Mesenchymal stem cell (in vitro differentiated cells and primary cell): ENCODE measurements at regions not wholly inside any gene's neighbourhood (a gene's known extent, or its start where the extent isn't known, plus 50 kb on each side); places are given as distances from the start of the nearest gene placed in this dataset.
"Not testable (repeated sequence)": the region's sequence is repeated elsewhere in the genome, so short reads cannot be mapped to it uniquely, and the experiment has no call there.

Experiments used
- DNase-seq: peaks from one replicate; pipeline ENCODE4 v3.0.0-alpha.2; 2013
- H2AFZ ChIP-seq: one replicate; pipeline ENCODE4 v1.6.1; 2013; ENCODE audit warnings: low read depth, mild to moderate bottlenecking, control low read depth, inconsistent platforms, low read length, moderate library complexity
- H2AK5ac ChIP-seq: 2 replicates; pipeline ENCODE4 v1.6.1; 2013; ENCODE audit warnings: low read length, moderate library complexity, mild to moderate bottlenecking, inconsistent platforms; ENCODE audit not compliant: severe bottlenecking
- H2BK120ac ChIP-seq: one replicate; pipeline ENCODE4 v1.6.1; 2013; ENCODE audit warnings: low read depth, mild to moderate bottlenecking, inconsistent platforms, low read length, moderate library complexity
- H2BK12ac ChIP-seq, 2 experiments: one replicate each; pipeline ENCODE4 v1.6.1; 2013; ENCODE audit warnings: inconsistent platforms in 2 of 2, low read length in 2 of 2, mild to moderate bottlenecking in 2 of 2, moderate library complexity in 2 of 2, control low read depth in 1 of 2
- H2BK15ac ChIP-seq: one replicate; pipeline ENCODE4 v1.6.1; 2013; ENCODE audit warnings: mild to moderate bottlenecking, low read depth, inconsistent platforms; ENCODE audit not compliant: poor library complexity, severe bottlenecking
- H2BK5ac ChIP-seq: 2 replicates; pipeline ENCODE4 v1.6.1; 2013; ENCODE audit warnings: low read depth, mild to moderate bottlenecking, low read length, control low read depth, inconsistent platforms; ENCODE audit not compliant: poor library complexity, severe bottlenecking
- H3K14ac ChIP-seq, 2 experiments: one replicate each; pipeline ENCODE4 v1.6.1; 2013; ENCODE audit warnings: inconsistent platforms in 2 of 2, low read length in 2 of 2, control low read depth in 1 of 2, mild to moderate bottlenecking in 1 of 2, moderate library complexity in 1 of 2
- H3K18ac ChIP-seq, 2 experiments: one replicate each; pipeline ENCODE4 v1.6.1; 2013; ENCODE audit warnings: inconsistent platforms in 2 of 2, low read length in 2 of 2, control low read depth in 1 of 2, low read depth in 1 of 2, mild to moderate bottlenecking in 1 of 2
- H3K23ac ChIP-seq, 2 experiments: one replicate each; pipeline ENCODE4 v1.6.1; 2013; ENCODE audit warnings: inconsistent platforms in 2 of 2, low read length in 2 of 2, mild to moderate bottlenecking in 2 of 2, moderate library complexity in 2 of 2, control low read depth in 1 of 2
- H3K27ac ChIP-seq: 2 replicates; pipeline ENCODE4 v1.5.1; 2013; ENCODE audit warnings: mild to moderate bottlenecking, moderate library complexity, low read length, control low read depth, inconsistent platforms; ENCODE audit not compliant: poor library complexity, severe bottlenecking
- H3K27me3 ChIP-seq, 2 experiments: 2 replicates each; pipeline versions ENCODE4 v1.6.1 to v1.7.0; 2013; ENCODE audit warnings: low read length in 2 of 2, mild to moderate bottlenecking in 2 of 2, moderate library complexity in 2 of 2, control low read depth in 1 of 2, inconsistent platforms in 1 of 2; ENCODE audit not compliant: control insufficient read depth in 1 of 2, insufficient read depth in 1 of 2
- H3K36me3 ChIP-seq, 2 experiments: 2 replicates each; pipeline versions ENCODE4 v1.6.1 to v1.7.0; 2013; ENCODE audit warnings: low read length in 2 of 2, control low read depth in 1 of 2, inconsistent platforms in 1 of 2, low read depth in 1 of 2, mild to moderate bottlenecking in 1 of 2; ENCODE audit not compliant: insufficient read depth in 2 of 2, control insufficient read depth in 1 of 2
- H3K4ac ChIP-seq, 2 experiments: one replicate each; pipeline ENCODE4 v1.6.1; 2013; ENCODE audit warnings: inconsistent platforms in 2 of 2, low read length in 2 of 2, mild to moderate bottlenecking in 2 of 2, moderate library complexity in 2 of 2, control low read depth in 1 of 2, low read depth in 1 of 2
- H3K4me1 ChIP-seq: 2 replicates; pipeline ENCODE4 v1.6.1; 2013; ENCODE audit warnings: low read depth, low read length, control low read depth; ENCODE audit not compliant: control insufficient read depth, insufficient read depth
- H3K4me2 ChIP-seq: 2 replicates; pipeline ENCODE4 v1.6.1; 2013; ENCODE audit warnings: low read length, mild to moderate bottlenecking, inconsistent platforms; ENCODE audit not compliant: poor library complexity, severe bottlenecking
- H3K4me3 ChIP-seq, 2 experiments: 2 replicates each; pipeline versions ENCODE4 v1.5.1 to v1.7.0; 2013; ENCODE audit warnings: low read length in 2 of 2, mild to moderate bottlenecking in 2 of 2, control low read depth in 1 of 2, low read depth in 1 of 2; ENCODE audit not compliant: insufficient read depth in 1 of 2
- H3K79me1 ChIP-seq: replicated peaks from 2 replicates; pipeline ENCODE4 v1.6.1; 2013; ENCODE audit warnings: mild to moderate bottlenecking, control low read depth, low read length, inconsistent platforms; ENCODE audit not compliant: poor library complexity, severe bottlenecking
- H3K9ac ChIP-seq: 2 replicates; pipeline ENCODE4 v1.7.0; 2013; ENCODE audit warnings: mild to moderate bottlenecking, low read length, moderate library complexity
- H3K9me3 ChIP-seq: 2 replicates; pipeline ENCODE4 v1.7.0; 2013; ENCODE audit warnings: mild to moderate bottlenecking, low read length; ENCODE audit not compliant: control insufficient read depth
- H4K8ac ChIP-seq: one replicate; pipeline ENCODE4 v1.6.1; 2013; ENCODE audit warnings: inconsistent platforms, mild to moderate bottlenecking, low read length, moderate library complexity
- H4K91ac ChIP-seq: one replicate; pipeline ENCODE4 v1.6.1; 2013; ENCODE audit warnings: mild to moderate bottlenecking, low read length, inconsistent platforms
- WGBS: methylation state at CpG from one replicate; pipeline ENCODE4 v1.1.7; 2013; ENCODE audit warnings: mixed read lengths; 5-methylcytosine and 5-hydroxymethylcytosine counted together

DNA sequence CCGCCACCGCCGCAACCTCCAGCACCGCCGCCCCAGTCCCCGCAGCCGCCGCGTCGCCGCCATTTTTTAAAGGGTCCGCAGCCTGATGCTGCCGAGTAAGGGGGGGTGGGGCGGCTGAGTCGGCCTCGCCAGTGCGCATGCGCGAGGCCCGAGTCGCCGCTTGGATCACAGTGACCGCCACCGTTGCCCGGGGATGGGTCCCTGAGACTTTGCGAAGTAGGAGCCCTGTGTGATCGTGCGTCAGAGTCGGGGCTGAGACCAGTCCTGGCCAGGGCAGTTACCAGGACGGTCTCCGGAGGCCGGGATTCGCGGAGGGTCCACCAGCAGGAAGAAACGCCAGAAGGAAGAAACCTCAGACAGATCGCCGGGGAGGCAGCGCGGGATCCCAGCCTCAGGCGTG is 1421.7 kb upstream of the PCDH10 start:
- H2AFZ ChIP-seq, H3K4me1 ChIP-seq, DNase-seq, H3K9me3 ChIP-seq, H3K27me3 ChIP-seq, H3K27ac ChIP-seq, H2BK5ac ChIP-seq, H2BK12ac ChIP-seq, H2BK15ac ChIP-seq, H3K23ac ChIP-seq, H3K4me2 ChIP-seq, H3K14ac ChIP-seq, H2AK5ac ChIP-seq, H4K8ac ChIP-seq, H2BK120ac ChIP-seq, H4K91ac ChIP-seq, H3K4me3 ChIP-seq, H3K18ac ChIP-seq, H3K79me1 ChIP-seq, H3K9ac ChIP-seq, H3K36me3 ChIP-seq, H3K4ac ChIP-seq: not testable (repeated sequence)
- 96% methylated on average over 30 of the region's 40 CpGs for WGBS

DNA sequence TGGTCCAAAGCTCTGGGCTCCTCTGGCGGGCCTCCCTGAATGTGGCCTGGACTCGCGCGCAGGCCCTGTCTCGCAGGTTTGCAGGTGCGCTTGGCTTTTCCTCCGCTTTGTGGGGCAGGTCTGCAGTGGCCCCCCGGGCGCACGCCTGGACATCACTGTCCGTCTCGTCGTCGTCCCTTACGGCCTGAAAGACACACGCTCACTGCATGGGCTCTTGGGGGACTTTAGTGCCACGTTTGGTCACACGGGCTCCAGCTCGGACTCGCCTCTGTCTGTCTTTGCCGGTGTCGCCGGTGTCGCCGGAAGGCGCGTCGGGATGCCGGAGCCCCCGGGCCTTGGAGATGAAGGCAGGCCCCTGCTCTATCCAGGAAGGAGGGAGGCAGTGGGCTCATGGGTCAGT is 1419.9 kb upstream of the PCDH10 start:
- not testable (repeated sequence) for H2BK15ac ChIP-seq, DNase-seq, H3K79me1 ChIP-seq, H4K91ac ChIP-seq, H3K9ac ChIP-seq, H4K8ac ChIP-seq, H3K4me2 ChIP-seq, H3K27ac ChIP-seq, H3K14ac ChIP-seq, H3K18ac ChIP-seq, H3K23ac ChIP-seq, H3K4ac ChIP-seq, H3K9me3 ChIP-seq, H3K36me3 ChIP-seq, H2BK120ac ChIP-seq, H3K27me3 ChIP-seq, H2AFZ ChIP-seq, H3K4me3 ChIP-seq, H2BK12ac ChIP-seq, H3K4me1 ChIP-seq, H2BK5ac ChIP-seq, H2AK5ac ChIP-seq
- 98% methylated on average over 20 of the region's 30 CpGs for WGBS

DNA sequence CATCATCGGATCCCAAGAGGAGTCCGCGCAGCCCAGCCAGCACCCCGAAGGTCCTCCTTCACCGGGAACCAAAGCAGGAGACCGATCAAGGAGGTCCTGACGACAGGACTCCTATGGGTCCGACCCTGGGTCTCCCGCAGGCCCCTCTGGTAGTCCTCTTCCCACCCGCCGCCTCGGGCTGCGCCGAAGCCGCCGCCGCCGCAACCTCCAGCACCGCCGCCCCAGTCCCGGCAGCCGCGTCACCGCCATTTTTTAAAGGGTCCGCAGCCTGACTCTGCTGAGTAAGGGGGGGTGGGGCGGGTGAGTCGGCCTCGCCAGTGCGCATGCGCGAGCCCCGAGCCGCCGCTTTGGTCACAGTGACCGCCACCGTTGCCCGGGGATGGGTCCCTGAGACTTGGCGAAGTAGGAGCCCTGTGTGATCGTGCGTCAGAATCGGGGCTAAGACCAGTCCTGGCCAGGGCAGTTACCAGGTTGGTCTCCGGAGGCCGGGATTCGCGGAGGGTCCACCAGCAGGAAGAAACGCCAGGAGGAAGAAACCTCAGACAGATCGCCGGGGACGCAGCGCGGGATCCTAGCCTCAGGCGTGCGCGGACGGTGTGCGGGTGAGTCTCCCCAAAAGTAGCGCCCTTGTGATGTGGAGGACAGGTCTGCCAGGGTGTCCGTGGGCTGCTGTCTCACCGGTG is 1419.2 kb upstream of the PCDH10 start:
- H2BK15ac ChIP-seq, H3K27me3 ChIP-seq, H3K36me3 ChIP-seq, H3K27ac ChIP-seq, DNase-seq, H3K14ac ChIP-seq, H3K4me2 ChIP-seq, H4K91ac ChIP-seq, H3K79me1 ChIP-seq, H3K4ac ChIP-seq, H2BK120ac ChIP-seq, H2BK5ac ChIP-seq, H2BK12ac ChIP-seq, H3K9ac ChIP-seq, H2AFZ ChIP-seq, H3K18ac ChIP-seq, H3K4me3 ChIP-seq, H4K8ac ChIP-seq, H3K23ac ChIP-seq, H3K9me3 ChIP-seq, H2AK5ac ChIP-seq, H3K4me1 ChIP-seq: not testable (repeated sequence)
- WGBS: 94% methylated on average over 57 of the region's 59 CpGs

DNA sequence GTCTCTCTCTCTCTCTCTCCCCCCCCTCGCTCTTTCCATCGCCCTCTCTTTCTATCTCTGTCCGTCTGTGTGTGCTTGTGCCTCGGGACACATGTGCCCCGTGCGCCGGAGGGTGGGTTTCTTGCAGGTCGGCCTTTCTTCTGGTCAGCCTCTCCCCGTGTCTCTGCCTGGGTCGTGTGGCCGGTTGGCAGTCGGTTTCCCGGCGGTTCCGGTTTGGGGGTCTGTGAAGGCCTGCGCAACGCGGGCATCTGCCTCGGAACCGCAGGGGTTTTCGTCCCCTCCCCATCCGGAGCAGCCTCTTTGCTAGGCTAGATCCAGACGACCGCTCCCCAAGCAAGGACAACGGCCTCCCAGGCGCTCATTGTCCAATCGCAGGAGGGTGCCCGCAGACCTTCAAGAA is 1418.5 kb upstream of the PCDH10 start:
- not testable (repeated sequence) for H2BK5ac ChIP-seq, H3K4me2 ChIP-seq, H2BK15ac ChIP-seq, H4K91ac ChIP-seq, H3K79me1 ChIP-seq, H3K9me3 ChIP-seq, H2BK120ac ChIP-seq, H4K8ac ChIP-seq, H3K27ac ChIP-seq, H2AK5ac ChIP-seq, H2AFZ ChIP-seq, H3K14ac ChIP-seq, H2BK12ac ChIP-seq, H3K27me3 ChIP-seq, H3K9ac ChIP-seq, H3K4me3 ChIP-seq, H3K36me3 ChIP-seq, DNase-seq, H3K4ac ChIP-seq, H3K18ac ChIP-seq, H3K23ac ChIP-seq, H3K4me1 ChIP-seq
- WGBS: 94% methylated on average over 27 of the region's 28 CpGs
